Activated B cell treated with CpG ODN at 0.5 μM for 24 hours (primary cell): ENCODE measurements at regions not wholly inside any gene's neighbourhood (a gene's known extent, or its start where the extent isn't known, plus 50 kb on each side); places are given as distances from the start of the nearest gene placed in this dataset.

Experiments
- ATAC-seq: fragments of 200-7000 bp; cut with Tn5 transposase; one replicate; pipeline ENCODE4 v1.10.0; 2021; ENCODE audit warnings: low read depth, mild to moderate bottlenecking, moderate library complexity
- CTCF ChIA-PET: fragments of 350-600 bp; sonication (Branson Sonifier 250); formaldehyde crosslinking; loops from one replicate; lab custom pipeline; 2021; ENCODE audit warnings: antibody characterized with exemption; lab: Charles Lee
- POLR2A ChIA-PET: fragments of 350-600 bp; sonication (Branson Sonifier 250); formaldehyde crosslinking; loops from one replicate; lab custom pipeline; 2021; ENCODE audit warnings: antibody characterized with exemption; lab: Charles Lee
- DNase-seq: peaks from one replicate; pipeline ENCODE4 v3.0.0; 2022
- H3K27ac Mint-ChIP-seq: one replicate; pipeline ENCODE4 v1.8.0; 2020; ENCODE audit warnings: mixed read lengths
- H3K27me3 Mint-ChIP-seq: one replicate; pipeline ENCODE4 v1.8.0; 2021; ENCODE audit warnings: mixed read lengths
- H3K36me3 Mint-ChIP-seq: one replicate; pipeline ENCODE4 v1.8.0; 2021; ENCODE audit warnings: low read depth, mixed read lengths
- H3K4me1 Mint-ChIP-seq: one replicate; pipeline ENCODE4 v1.8.0; 2021; ENCODE audit warnings: mixed read lengths
- H3K4me3 Mint-ChIP-seq: one replicate; pipeline ENCODE4 v1.8.0; 2020; ENCODE audit warnings: mild to moderate bottlenecking, mixed read lengths
- H3K9me3 Mint-ChIP-seq: one replicate; pipeline ENCODE4 v1.8.0; 2020; ENCODE audit warnings: mixed read lengths
- CTCF ChIP-seq: fragments of 200-600 bp; IDR thresholded peaks from one replicate; pipeline ENCODE4 v1.8.0; 2022; ENCODE audit warnings: antibody characterized with exemption, mild to moderate bottlenecking
- intact Hi-C: fragments of 100-400 bp; cut with micrococcal nuclease; formaldehyde crosslinking; loops from one replicate; pipeline ENCODE4 v1.15.1; 2024

- DNase-seq (no peak), ATAC-seq (no peak)
- no peak overlapping the region for H3K27ac Mint-ChIP-seq
- CTCF ChIA-PET = no interaction called here
- intact Hi-C loops = no loop called here
- H3K9me3 Mint-ChIP-seq = peaks cover 7% of the 10 kb centered on the region
- no peaks in the 10 kb centered on the region for H3K36me3 Mint-ChIP-seq
- POLR2A ChIA-PET = no interaction called here
- no peaks in the 10 kb centered on the region for H3K4me1 Mint-ChIP-seq
- H3K27me3 Mint-ChIP-seq = no peaks in the 10 kb centered on the region
- H3K4me3 Mint-ChIP-seq = no peak overlapping the region
- TF ChIP-seq CTCF = no peak
Measured at GRCh38 chr11:115591380-115591779, 87.2 kb upstream of the CADM1 start.

GRCh38 chr11:115590254-115590653, 86.0 kb upstream of the CADM1 start:
- Mint-ChIP-seq H3K27me3 (no peaks in the 10 kb centered on the region), H3K27ac (no peak overlapping the region), H3K36me3 (no peaks in the 10 kb centered on the region), H3K4me1 (no peaks in the 10 kb centered on the region), H3K9me3 (peaks cover 7% of the 10 kb centered on the region), H3K4me3 (no peak overlapping the region)
- no peak for TF ChIP-seq CTCF
- ATAC-seq = no peak
- intact Hi-C loops = no loop called here
- CTCF ChIA-PET = no interaction called here
- no peak for DNase-seq
- POLR2A ChIA-PET = no interaction called here

GRCh38 chr11:115587718-115588342, 83.6 kb upstream of the CADM1 start:
- no peak for DNase-seq
- no peaks in the 10 kb centered on the region for H3K4me1 Mint-ChIP-seq
- ATAC-seq = no peak
- peaks cover 7% of the 10 kb centered on the region for H3K9me3 Mint-ChIP-seq
- POLR2A ChIA-PET = no interaction called here
- no peaks in the 10 kb centered on the region for H3K27me3 Mint-ChIP-seq
- no peak for TF ChIP-seq CTCF
- intact Hi-C loops = no loop called here
- no peak overlapping the region for H3K27ac Mint-ChIP-seq
- CTCF ChIA-PET = no interaction called here
- H3K4me3 Mint-ChIP-seq = no peak overlapping the region
- H3K36me3 Mint-ChIP-seq = no peaks in the 10 kb centered on the region

GRCh38 chr11:115585361-115586024, 81.3 kb upstream of the CADM1 start:
- no peak for TF ChIP-seq CTCF
- ChIA-PET CTCF (no interaction called here), POLR2A (no interaction called here)
- H3K27me3 Mint-ChIP-seq = no peaks in the 10 kb centered on the region
- DNase-seq = no peak
- peaks cover 7% of the 10 kb centered on the region for H3K9me3 Mint-ChIP-seq
- no peak for ATAC-seq
- intact Hi-C loops = no loop called here
- no peak overlapping the region for H3K4me3 Mint-ChIP-seq
- no peaks in the 10 kb centered on the region for H3K4me1 Mint-ChIP-seq
- H3K36me3 Mint-ChIP-seq = no peaks in the 10 kb centered on the region
- no peak overlapping the region for H3K27ac Mint-ChIP-seq

- Mint-ChIP-seq H3K9me3 (no peaks in the 10 kb centered on the region), H3K27me3 (no peaks in the 10 kb centered on the region), H3K4me3 (no peak overlapping the region), H3K4me1 (no peaks in the 10 kb centered on the region), H3K27ac (no peak overlapping the region), H3K36me3 (no peaks in the 10 kb centered on the region)
- DNase-seq (no peak), ATAC-seq (no peak)
- intact Hi-C loops = no loop called here
- no peak for TF ChIP-seq CTCF
- CTCF ChIA-PET = no interaction called here
- POLR2A ChIA-PET = no interaction called here
Measured at GRCh38 chr11:115581871-115582639, 77.8 kb upstream of the CADM1 start.
